Endothelial cell (in vitro differentiated cells): ENCODE measurements at regions not wholly inside any gene's neighbourhood (a gene's known extent, or its start where the extent isn't known, plus 50 kb on each side); places are given as distances from the start of the nearest gene placed in this dataset.

Source experiments
- DNase-seq: peaks from one replicate; pipeline ENCODE4 v3.0.0; 2021; ENCODE audit warnings: low spot score
- H3K27ac Mint-ChIP-seq: one replicate; pipeline ENCODE4 v1.8.0; 2021; ENCODE audit warnings: mixed read lengths, inconsistent platforms; ENCODE audit not compliant: unreplicated experiment
- H3K27me3 Mint-ChIP-seq: one replicate; pipeline ENCODE4 v1.8.0; 2021; ENCODE audit warnings: mild to moderate bottlenecking, moderate library complexity, mixed read lengths, inconsistent platforms; ENCODE audit not compliant: unreplicated experiment
- H3K36me3 Mint-ChIP-seq: one replicate; pipeline ENCODE4 v1.8.0; 2021; ENCODE audit warnings: mild to moderate bottlenecking, low read depth, mixed read lengths, inconsistent platforms; ENCODE audit not compliant: unreplicated experiment
- H3K4me1 Mint-ChIP-seq: one replicate; pipeline ENCODE4 v1.8.0; 2021; ENCODE audit warnings: mild to moderate bottlenecking, mixed read lengths, inconsistent platforms; ENCODE audit not compliant: unreplicated experiment
- H3K4me3 Mint-ChIP-seq: one replicate; pipeline ENCODE4 v1.8.0; 2021; ENCODE audit warnings: mild to moderate bottlenecking, mixed read lengths, inconsistent platforms; ENCODE audit not compliant: unreplicated experiment
- H3K9me3 Mint-ChIP-seq: one replicate; pipeline ENCODE4 v1.8.0; 2021; ENCODE audit warnings: mixed read lengths, inconsistent platforms; ENCODE audit not compliant: unreplicated experiment
- TF ChIP-seq, protein P1 (sequence below): fragments of 200-600 bp; sonication (generic); IDR thresholded peaks from one replicate; pipeline ENCODE4 v1.5.0; 2021; ENCODE audit warnings: antibody characterized with exemption; ENCODE audit not compliant: unreplicated experiment

DNA sequence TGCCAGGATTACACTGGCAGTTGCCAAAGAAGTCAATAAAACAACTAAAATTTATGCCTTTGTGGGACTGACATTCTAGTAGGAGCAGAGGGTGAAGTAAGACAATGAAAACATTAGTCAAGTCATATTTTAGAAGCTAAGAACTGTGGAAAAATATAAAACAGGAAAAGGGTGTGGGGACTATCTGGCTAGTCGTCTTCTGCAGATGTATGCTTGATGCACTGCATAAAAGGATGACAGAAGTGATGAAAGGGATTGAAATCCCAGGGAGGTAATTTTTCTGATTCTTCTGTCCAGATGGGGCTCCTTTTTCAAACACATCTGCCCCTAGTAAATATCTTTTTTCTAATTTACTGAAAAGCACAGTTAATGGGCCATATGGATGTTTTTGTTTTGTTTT, 706.3 kb downstream of the ADGRL2 start:
- H3K4me1 Mint-ChIP-seq = no peaks in the 10 kb centered on the region
- TF ChIP-seq, protein P1, sequence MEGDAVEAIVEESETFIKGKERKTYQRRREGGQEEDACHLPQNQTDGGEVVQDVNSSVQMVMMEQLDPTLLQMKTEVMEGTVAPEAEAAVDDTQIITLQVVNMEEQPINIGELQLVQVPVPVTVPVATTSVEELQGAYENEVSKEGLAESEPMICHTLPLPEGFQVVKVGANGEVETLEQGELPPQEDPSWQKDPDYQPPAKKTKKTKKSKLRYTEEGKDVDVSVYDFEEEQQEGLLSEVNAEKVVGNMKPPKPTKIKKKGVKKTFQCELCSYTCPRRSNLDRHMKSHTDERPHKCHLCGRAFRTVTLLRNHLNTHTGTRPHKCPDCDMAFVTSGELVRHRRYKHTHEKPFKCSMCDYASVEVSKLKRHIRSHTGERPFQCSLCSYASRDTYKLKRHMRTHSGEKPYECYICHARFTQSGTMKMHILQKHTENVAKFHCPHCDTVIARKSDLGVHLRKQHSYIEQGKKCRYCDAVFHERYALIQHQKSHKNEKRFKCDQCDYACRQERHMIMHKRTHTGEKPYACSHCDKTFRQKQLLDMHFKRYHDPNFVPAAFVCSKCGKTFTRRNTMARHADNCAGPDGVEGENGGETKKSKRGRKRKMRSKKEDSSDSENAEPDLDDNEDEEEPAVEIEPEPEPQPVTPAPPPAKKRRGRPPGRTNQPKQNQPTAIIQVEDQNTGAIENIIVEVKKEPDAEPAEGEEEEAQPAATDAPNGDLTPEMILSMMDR = no peak
- no peaks in the 10 kb centered on the region for H3K27me3 Mint-ChIP-seq
- H3K9me3 Mint-ChIP-seq = no peaks in the 10 kb centered on the region
- H3K27ac Mint-ChIP-seq = no peak overlapping the region
- no peak overlapping the region for H3K4me3 Mint-ChIP-seq
- no peak for DNase-seq
- no peaks in the 10 kb centered on the region for H3K36me3 Mint-ChIP-seq

DNA sequence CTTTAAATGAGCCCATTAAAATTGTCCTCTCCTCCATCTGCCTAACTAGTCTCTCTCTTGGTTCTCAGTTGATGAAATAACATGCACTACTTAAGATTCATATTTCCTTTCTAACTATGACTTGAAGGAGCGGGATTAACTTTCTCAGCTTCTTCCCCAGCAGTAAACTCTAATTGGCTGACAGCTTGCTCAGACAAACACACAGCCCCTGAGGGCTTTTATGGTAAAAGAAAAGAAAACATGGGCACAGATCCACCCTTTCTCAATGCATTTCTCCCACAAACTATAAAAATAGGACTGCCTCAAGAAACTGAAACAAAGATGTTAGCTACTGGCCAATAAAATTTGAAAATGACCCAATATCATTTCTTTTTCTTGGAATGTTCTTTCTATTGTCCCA, 703.1 kb downstream of the ADGRL2 start:
- no peak overlapping the region for H3K4me3 Mint-ChIP-seq
- no peaks in the 10 kb centered on the region for H3K9me3 Mint-ChIP-seq
- no peak overlapping the region for H3K27ac Mint-ChIP-seq
- H3K4me1 Mint-ChIP-seq = no peaks in the 10 kb centered on the region
- DNase-seq = no peak
- TF ChIP-seq, protein P1 = no peak
- no peaks in the 10 kb centered on the region for H3K27me3 Mint-ChIP-seq
- H3K36me3 Mint-ChIP-seq = no peaks in the 10 kb centered on the region

DNA sequence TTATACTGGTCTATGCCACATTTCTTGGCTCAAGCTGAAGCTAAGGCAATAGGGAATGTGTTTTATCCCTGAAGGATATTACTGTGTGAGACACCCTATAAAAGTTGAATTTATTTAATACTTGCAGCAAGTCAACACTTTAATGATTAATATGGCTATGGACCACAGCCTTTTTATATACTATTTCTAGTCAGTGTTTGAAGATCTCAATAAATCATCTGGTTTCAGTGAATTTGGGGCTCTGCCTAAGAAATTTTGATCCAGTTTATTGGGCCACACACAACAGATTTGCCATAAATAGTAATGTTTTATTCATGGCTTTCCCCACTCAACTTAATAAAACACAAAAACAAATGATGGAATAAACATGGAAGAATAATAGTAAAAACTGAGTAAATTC, 698.3 kb downstream of the ADGRL2 start:
- TF ChIP-seq, protein P1 = no peak
- DNase-seq = no peak
- H3K4me3 Mint-ChIP-seq = no peak overlapping the region
- H3K4me1 Mint-ChIP-seq = no peaks in the 10 kb centered on the region
- peaks cover 13% of the 10 kb centered on the region for H3K36me3 Mint-ChIP-seq
- H3K9me3 Mint-ChIP-seq = peaks cover 6% of the 10 kb centered on the region
- peaks cover 2% of the 10 kb centered on the region for H3K27me3 Mint-ChIP-seq
- no peak overlapping the region for H3K27ac Mint-ChIP-seq

DNA sequence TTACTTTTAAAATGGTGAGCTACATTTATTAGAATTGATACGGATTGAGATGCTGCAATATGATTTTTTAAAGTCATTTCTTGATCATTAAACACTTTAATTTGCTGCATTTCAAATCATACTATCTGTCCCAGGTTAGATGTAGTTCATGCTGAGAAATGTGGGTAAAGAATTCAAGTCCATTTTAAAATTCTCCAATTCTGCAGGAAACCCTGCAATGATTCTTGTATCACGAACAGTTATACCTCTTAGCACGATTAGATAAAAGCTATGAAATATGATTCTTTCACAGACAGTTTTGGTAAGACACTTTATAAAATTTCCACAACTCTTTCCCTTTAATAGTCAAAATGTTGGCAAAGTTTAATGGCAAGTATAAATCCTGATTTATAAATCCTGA, 693.4 kb downstream of the ADGRL2 start:
- H3K9me3 Mint-ChIP-seq = peaks cover 6% of the 10 kb centered on the region
- H3K36me3 Mint-ChIP-seq = peaks cover 13% of the 10 kb centered on the region
- DNase-seq = no peak
- no peak overlapping the region for H3K27ac Mint-ChIP-seq
- TF ChIP-seq, protein P1 = no peak
- H3K27me3 Mint-ChIP-seq = peaks cover 2% of the 10 kb centered on the region
- no peaks in the 10 kb centered on the region for H3K4me1 Mint-ChIP-seq
- no peak overlapping the region for H3K4me3 Mint-ChIP-seq

DNA sequence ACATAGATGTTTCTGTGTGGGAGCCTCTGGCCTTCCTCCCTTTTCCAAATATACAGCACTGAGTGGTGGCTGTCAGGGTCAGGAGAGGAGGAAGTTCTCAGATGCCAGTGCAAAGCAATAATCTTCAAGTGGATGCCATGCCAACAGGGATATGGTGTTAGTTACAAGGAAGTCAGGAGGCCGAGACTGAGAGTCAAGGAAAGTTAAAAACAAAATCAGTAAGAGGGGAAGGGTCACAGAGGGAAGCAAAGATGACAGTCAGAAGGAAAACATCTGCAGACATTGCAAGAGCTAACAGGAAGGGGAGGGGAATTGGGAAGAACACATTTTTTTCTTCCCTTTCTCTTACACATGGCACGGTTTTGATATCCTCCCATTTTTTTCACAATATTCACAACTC, 691.4 kb downstream of the ADGRL2 start:
- Mint-ChIP-seq H3K36me3 (peaks cover 13% of the 10 kb centered on the region), H3K9me3 (peaks cover 6% of the 10 kb centered on the region), H3K27me3 (peaks cover 2% of the 10 kb centered on the region), H3K4me3 (no peak overlapping the region), H3K4me1 (no peaks in the 10 kb centered on the region), H3K27ac (no peak overlapping the region)
- TF ChIP-seq, protein P1 = no peak
- no peak for DNase-seq
